ENCODE measurements at regions not wholly inside any gene's neighbourhood (a gene's known extent, or its start where the extent isn't known, plus 50 kb on each side); places are given as distances from the start of the nearest gene placed in this dataset.

GRCh38 chr3:15151166-15151565 is 52.2 kb upstream of the RBSN start:
- no peak for DNase-seq (ENCODE audit: extremely low spot score)
- ChIA-PET CTCF (interaction anchor here (1.4 kb wide), 1 partner anchor 17 kb away, joined by 5 read pairs; no protein-coding TSS in a partner anchor), POLR2A (no interaction called here)
- TF ChIP-seq, protein P1, sequence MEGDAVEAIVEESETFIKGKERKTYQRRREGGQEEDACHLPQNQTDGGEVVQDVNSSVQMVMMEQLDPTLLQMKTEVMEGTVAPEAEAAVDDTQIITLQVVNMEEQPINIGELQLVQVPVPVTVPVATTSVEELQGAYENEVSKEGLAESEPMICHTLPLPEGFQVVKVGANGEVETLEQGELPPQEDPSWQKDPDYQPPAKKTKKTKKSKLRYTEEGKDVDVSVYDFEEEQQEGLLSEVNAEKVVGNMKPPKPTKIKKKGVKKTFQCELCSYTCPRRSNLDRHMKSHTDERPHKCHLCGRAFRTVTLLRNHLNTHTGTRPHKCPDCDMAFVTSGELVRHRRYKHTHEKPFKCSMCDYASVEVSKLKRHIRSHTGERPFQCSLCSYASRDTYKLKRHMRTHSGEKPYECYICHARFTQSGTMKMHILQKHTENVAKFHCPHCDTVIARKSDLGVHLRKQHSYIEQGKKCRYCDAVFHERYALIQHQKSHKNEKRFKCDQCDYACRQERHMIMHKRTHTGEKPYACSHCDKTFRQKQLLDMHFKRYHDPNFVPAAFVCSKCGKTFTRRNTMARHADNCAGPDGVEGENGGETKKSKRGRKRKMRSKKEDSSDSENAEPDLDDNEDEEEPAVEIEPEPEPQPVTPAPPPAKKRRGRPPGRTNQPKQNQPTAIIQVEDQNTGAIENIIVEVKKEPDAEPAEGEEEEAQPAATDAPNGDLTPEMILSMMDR (IDR thresholded peaks at IDR 0.05; ENCODE audit: control extremely low read depth, extremely low read depth, low read depth, missing control alignments): no peak

GRCh38 chr3:15152184-15152583 is 53.2 kb upstream of the RBSN start:
- POLR2A ChIA-PET: no interaction called here
- TF ChIP-seq, protein P1 (IDR thresholded peaks at IDR 0.05; ENCODE audit: control extremely low read depth, extremely low read depth, low read depth, missing control alignments): no peak
- CTCF ChIA-PET: interaction anchor here (1.1 to 1.4 kb wide), 2 partner anchors 16 to 33 kb away, joined by 4 to 5 read pairs; no protein-coding TSS in a partner anchor
- no peak for DNase-seq (ENCODE audit: extremely low spot score)

DNA sequence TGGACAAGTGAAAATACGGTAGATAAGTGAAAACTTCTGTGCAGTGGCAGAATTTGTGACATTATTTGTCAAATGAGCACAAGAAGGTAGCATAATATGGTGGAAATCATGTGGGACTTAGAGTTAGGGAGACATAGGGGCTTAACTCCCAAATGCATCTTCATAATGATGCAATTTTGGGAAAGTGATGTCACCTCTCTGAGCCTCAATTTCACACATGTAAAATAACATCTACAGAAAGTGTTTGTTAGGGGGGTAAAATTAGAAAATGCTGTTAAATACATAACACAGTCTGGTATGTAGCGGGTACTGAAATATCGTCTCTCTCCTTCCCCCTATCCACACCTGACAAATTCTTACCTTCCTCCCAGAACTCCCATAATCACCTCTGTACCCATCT is 52.9 kb upstream of the CAPN7 start:
- ChIA-PET POLR2A (no interaction called here), CTCF (no interaction called here)
- no peak for DNase-seq (ENCODE audit: extremely low spot score)
- TF ChIP-seq, protein P1 (IDR thresholded peaks at IDR 0.05; ENCODE audit: control extremely low read depth, extremely low read depth, low read depth, missing control alignments): no peak

DNA sequence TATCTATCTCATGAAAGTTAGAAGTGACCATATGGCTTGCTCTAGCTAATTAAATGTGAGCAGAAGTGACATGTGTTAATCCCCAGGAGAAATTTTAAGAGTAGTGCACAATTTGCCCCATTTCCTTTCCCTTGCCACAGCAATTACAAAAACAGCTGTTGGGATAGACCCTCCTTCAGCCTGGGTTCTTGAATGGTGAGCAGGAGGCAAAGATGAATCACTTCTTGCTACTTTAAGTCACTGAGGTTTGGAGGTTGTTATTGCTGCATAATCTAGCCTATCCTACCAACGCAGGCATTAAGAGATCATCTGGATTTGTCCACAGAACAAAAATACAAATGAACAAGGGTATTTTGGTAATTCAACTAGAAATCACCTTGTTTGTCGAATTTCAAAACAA is 51.7 kb upstream of the CAPN7 start:
- no peak for DNase-seq (ENCODE audit: extremely low spot score)
- CTCF ChIA-PET: interaction anchor here (1.4 kb wide), 1 partner anchor 10 kb away, joined by 3 read pairs; no protein-coding TSS in a partner anchor

DNA sequence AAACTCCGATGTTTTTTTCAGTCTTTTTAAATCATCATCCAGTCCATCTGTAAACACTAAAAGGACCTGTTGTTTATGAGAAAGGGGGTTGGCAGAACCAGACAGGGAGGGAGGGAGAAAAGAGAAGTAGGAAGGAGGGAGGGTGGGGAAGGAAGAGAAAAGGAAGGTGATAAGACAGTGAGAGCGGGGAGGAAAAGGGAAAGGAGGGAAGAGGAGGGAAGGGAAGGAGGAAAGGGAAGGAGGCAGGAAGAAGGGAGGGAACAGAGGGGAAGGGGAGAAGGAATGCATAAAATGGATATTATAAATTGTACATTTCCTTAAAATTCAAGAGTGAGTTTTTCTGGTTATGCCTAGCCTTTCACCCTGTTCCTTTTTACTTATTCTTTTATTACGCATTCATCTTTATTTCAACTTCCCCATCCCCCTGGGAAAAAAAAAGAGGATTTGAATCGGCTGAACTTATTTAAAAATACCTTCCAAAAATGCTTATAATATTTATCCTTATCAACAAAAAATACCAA is 50.1 kb upstream of the CAPN7 start:
- POLR2A ChIA-PET: no interaction called here
- CTCF ChIA-PET: interaction anchor here (1.6 kb wide), 1 partner anchor 51 kb away, joined by 3 read pairs; no protein-coding TSS in a partner anchor
- TF ChIP-seq, protein P1 (IDR thresholded peaks at IDR 0.05; ENCODE audit: control extremely low read depth, extremely low read depth, low read depth, missing control alignments): no peak
- no peak for DNase-seq (ENCODE audit: extremely low spot score)

More for the DNA sequence above, 51.7 kb upstream of the CAPN7 start:
- POLR2A ChIA-PET: no interaction called here
- TF ChIP-seq, protein P1 (IDR thresholded peaks at IDR 0.05; ENCODE audit: control extremely low read depth, extremely low read depth, low read depth, missing control alignments): no peak

Measured in GM10248 (cell line).